K562 (cell line): ENCODE measurements at regions not wholly inside any gene's neighbourhood (a gene's known extent, or its start where the extent isn't known, plus 50 kb on each side); places are given as distances from the start of the nearest gene placed in this dataset.

Experiments used
- CBX5 ChIP-seq: IDR thresholded peaks from 2 replicates; pipeline ENCODE4 v1.6.1; 2014; ENCODE audit warnings: low read depth, borderline replicate concordance
- CREBBP ChIP-seq: IDR thresholded peaks from one replicate; pipeline ENCODE4 v1.6.1; 2012; ENCODE audit warnings: low read depth, mild to moderate bottlenecking, control low read depth, inconsistent platforms, low read length
- CTCF ChIP-seq, 3 experiments: IDR thresholded peaks in 2 of 3; conservative IDR thresholded peaks in 1 of 3; 2 replicates each; pipeline ENCODE4 v1.5.1; 2011 to 2012; ENCODE audit warnings: low read length in 3 of 3, mild to moderate bottlenecking in 3 of 3, control low read depth in 2 of 3, improper control_type of control experiment in 1 of 3, inconsistent platforms in 1 of 3, low read depth in 1 of 3, mixed read lengths in 1 of 3, moderate library complexity in 1 of 3; ENCODE audit not compliant: insufficient read depth in 2 of 3
- POLR2A ChIP-seq: fragments of 450-650 bp; conservative IDR thresholded peaks from 2 replicates; pipeline ENCODE4 v1.6.1; 2016
- PRMT5 ChIP-seq: sonication (generic); formaldehyde crosslinking; IDR thresholded peaks from 2 replicates; pipeline ENCODE4 v1.5.0; 2020; ENCODE audit warnings: missing genetic modification reagents
- PRPF4 ChIP-seq: fragments of 200-400 bp; formaldehyde crosslinking; IDR thresholded peaks from one replicate; pipeline ENCODE4 v1.6.1; 2017; ENCODE audit warnings: low read length, low read depth, mild to moderate bottlenecking; ENCODE audit not compliant: insufficient read depth, poor library complexity, severe bottlenecking
- TAF1 ChIP-seq: IDR thresholded peaks from 2 replicates; pipeline ENCODE4 v1.6.1; 2011; ENCODE audit warnings: mild to moderate bottlenecking, low read length, moderate library complexity; ENCODE audit not compliant: insufficient read depth, control insufficient read depth, severe bottlenecking; ENCODE audit errors: extremely low read depth
- YY1 ChIP-seq, 3 experiments: IDR thresholded peaks; 2 replicates each; pipeline ENCODE4 v1.6.1; 2011; ENCODE audit warnings: low read length in 2 of 3, mild to moderate bottlenecking in 2 of 3, moderate library complexity in 2 of 3, borderline replicate concordance in 1 of 3, control low read depth in 1 of 3, low read depth in 1 of 3; ENCODE audit not compliant: insufficient read depth in 3 of 3, insufficient replicate concordance in 2 of 3, control insufficient read depth in 1 of 3, insufficient read length in 1 of 3; ENCODE audit errors: extremely low read depth in 1 of 3

GRCh38 chr13:21232196-21232595 lies 55.7 kb downstream of the MRPL57 start:
- TF ChIP-seq PRMT5 (CRISPR knock-in tag) (no peak), YY1 (IDR thresholded peaks at IDR 0.05; ENCODE audit: borderline replicate concordance in 1 of 3, control insufficient read depth in 1 of 3, extremely low read depth in 1 of 3, insufficient read depth in 3 of 3, insufficient read length in 1 of 3, insufficient replicate concordance in 2 of 3, low read depth in 1 of 3, low read length in 2 of 3) (no peak), CTCF (IDR thresholded peaks at IDR 0.05 in 2 of 3, conservative IDR thresholded peaks at IDR 0.05 in 1 of 3; ENCODE audit: insufficient read depth in 2 of 3, low read depth in 1 of 3, low read length in 3 of 3) (no peak), CBX5 (no peak), CREBBP (no peak), POLR2A (no peak), PRPF4 (no peak), TAF1 (no peak)
